MM.1S (cell line): ENCODE measurements at regions not wholly inside any gene's neighbourhood (a gene's known extent, or its start where the extent isn't known, plus 50 kb on each side); places are given as distances from the start of the nearest gene placed in this dataset.

Source experiments
- CTCF ChIP-seq: fragments of 300-600 bp; sonication (generic); IDR thresholded peaks from 2 replicates; pipeline ENCODE4 v1.5.1; 2016; ENCODE audit warnings: antibody characterized with exemption, low read length, mixed read lengths
- EZH2 ChIP-seq: fragments of 300-600 bp; sonication (generic); optimal IDR thresholded peaks from 2 replicates; pipeline ENCODE3; 2017; ENCODE audit warnings: low read depth, mild to moderate bottlenecking, antibody characterized with exemption, low read length, mixed read lengths
- EZH2phosphoT487 ChIP-seq: fragments of 300-600 bp; sonication (generic); IDR thresholded peaks from 2 replicates; pipeline ENCODE4 v1.6.1; 2018; ENCODE audit warnings: antibody characterized with exemption, low read length

- no peak for TF ChIP-seq CTCF
- TF ChIP-seq EZH2 = no peak
- TF ChIP-seq EZH2phosphoT487 = no peak
Observed at GRCh38 chr18:54774423-54774822, 53.9 kb upstream of the RAB27B start.
